Activated CD8-positive, alpha-beta memory T cell treated with anti-CD3 and anti-CD28 coated beads for 36 hours (primary cell): ENCODE measurements at regions not wholly inside any gene's neighbourhood (a gene's known extent, or its start where the extent isn't known, plus 50 kb on each side); places are given as distances from the start of the nearest gene placed in this dataset.
"Not testable (repeated sequence)": the region's sequence is repeated elsewhere in the genome, so short reads cannot be mapped to it uniquely, and the experiment has no call there.

ENCODE experiments used
- CTCF ChIA-PET: fragments of 350-600 bp; sonication (Branson Sonifier 250); formaldehyde crosslinking; loops from one replicate; lab custom pipeline; 2021; ENCODE audit warnings: antibody characterized with exemption; lab: Charles Lee
- POLR2A ChIA-PET: fragments of 350-600 bp; sonication (Branson Sonifier 250); formaldehyde crosslinking; loops from one replicate; lab custom pipeline; 2021; ENCODE audit warnings: antibody characterized with exemption; lab: Charles Lee

DNA sequence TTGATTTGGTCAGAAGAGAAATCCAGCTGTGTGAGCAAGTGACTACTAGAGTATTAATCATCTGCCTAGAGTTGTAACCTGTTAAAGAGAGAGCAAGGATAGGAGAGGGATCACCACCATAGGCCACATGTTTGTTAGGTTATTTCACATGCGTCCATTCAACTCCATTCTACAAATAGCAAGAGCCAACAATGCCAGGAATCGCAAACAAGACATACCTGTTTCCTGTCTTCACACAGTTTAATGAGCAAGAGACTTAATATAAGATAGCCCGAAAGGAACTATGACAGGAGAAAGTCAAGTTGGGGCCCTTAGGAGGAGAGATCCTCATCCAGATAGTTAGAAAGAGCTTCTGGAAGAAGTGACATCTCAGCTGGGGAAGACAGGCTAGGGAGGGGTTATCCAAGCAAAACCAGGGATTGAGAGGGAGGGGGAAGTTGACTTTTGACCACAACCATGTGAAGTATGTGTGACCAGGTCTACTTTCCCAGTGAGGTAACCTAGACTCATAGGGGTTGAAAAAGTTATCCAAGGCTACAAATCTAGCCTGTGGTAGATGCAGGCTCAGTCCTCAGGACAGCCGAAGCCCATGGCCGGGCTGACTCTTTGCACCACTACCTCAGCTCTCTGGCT lies 147.4 kb downstream of the ALDH8A1 start:
- ChIA-PET POLR2A (no interaction called here), CTCF (interaction anchor here (0.6 kb wide), 1 partner anchor 144 kb away, joined by 3 read pairs; no protein-coding TSS in a partner anchor)

- ChIA-PET POLR2A (no interaction called here), CTCF (no interaction called here)
Measured at GRCh38 chr6:134797400-134798113, 152.3 kb downstream of the ALDH8A1 start.

- ChIA-PET POLR2A (no interaction called here), CTCF (no interaction called here)
Measured at GRCh38 chr6:134795691-134796090, 154.2 kb downstream of the ALDH8A1 start.

DNA sequence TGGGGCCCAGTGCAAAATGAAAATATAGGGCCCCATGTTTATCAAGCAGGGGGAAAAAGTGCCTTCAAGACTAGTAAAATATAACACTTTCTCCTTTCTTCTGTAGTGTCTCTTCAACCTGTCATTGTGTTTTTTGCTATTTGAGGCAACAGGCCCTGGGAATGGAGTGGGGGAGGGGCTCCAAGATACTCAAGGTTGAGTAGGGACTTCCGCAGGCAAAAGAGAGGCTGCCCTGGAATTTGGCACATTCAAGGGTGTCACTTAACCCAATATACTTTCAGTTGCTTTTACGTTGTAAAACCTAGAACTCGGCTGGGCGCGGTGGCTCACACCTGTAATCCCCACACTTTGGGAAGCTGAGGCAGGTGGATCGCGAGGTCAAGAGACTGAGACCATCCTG lies 154.9 kb downstream of the ALDH8A1 start:
- CTCF ChIA-PET, result no interaction called here

GRCh38 chr6:134791243-134791843 lies 158.6 kb downstream of the ALDH8A1 start:
- POLR2A ChIA-PET, CTCF ChIA-PET: not testable (repeated sequence)

More for the DNA sequence above, 154.9 kb downstream of the ALDH8A1 start:
- POLR2A ChIA-PET, result no interaction called here

- POLR2A ChIA-PET, result interaction anchor here (0.6 kb wide), 1 partner anchor 173 kb away, joined by 3 read pairs; no protein-coding TSS in a partner anchor
Measured at GRCh38 chr6:134787261-134787877, 162.5 kb downstream of the ALDH8A1 start.

GRCh38 chr6:134784336-134784735 lies 165.6 kb downstream of the ALDH8A1 start:
- ChIA-PET POLR2A (no interaction called here), CTCF (no interaction called here)

More at GRCh38 chr6:134787261-134787877, 162.5 kb downstream of the ALDH8A1 start:
- CTCF ChIA-PET, result no interaction called here

GRCh38 chr6:134778431-134778830 lies 171.5 kb downstream of the ALDH8A1 start:
- POLR2A ChIA-PET, result no interaction called here
- CTCF ChIA-PET, result no interaction called here

DNA sequence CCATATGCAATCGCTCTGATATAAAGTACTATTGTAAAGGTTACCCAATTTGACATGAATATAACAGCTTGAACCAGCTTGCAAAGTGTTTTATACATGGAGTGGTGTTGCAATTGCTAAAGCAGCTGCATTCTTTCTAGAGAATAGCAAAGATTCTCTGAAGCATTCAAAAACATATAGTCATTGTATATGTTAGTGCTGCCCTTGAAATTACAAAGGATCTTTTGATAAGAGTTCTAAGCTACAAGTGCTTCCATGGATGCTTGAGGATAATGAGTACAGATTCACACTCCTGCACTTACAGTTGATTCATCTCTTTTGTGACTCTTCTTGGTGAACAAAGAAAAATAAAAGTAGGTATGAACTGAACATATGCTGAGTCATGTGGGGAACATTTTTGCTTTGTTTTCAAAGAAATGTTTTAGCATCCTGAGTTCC lies 175.7 kb downstream of the ALDH8A1 start:
- ChIA-PET POLR2A (no interaction called here), CTCF (no interaction called here)

DNA sequence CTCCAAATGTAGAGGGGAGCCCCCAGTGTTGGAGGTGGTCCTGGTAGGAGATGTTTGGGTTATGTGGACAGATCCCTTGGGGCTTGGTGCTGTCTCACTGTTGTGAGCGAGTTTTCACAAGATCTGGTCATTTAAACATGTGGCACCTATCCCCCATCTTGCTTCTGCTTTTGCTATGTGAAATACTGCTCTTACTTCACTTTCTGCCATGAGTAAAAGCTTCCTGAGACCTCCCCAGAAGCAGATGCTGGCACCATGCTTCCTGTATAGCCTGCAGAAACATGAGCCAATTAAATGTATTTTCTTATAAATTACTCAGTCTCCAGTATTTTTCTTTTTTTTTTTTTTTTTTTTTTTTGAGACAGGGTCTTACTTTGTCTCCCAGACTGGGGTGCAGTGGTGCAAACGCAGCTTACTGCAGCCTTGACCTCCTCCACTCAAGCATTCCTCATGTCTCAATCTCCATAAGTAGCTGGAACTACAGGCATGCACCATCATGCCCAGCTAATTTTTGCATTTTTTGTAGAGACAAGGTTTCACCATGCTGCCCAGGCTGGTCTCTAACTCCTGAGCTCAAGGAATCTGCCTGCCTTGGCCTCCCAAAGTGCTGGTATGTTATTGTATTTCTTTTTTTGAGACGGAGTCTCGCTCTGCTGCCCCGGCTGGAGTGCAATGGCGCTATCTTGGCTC lies 177.1 kb downstream of the ALDH8A1 start:
- ChIA-PET CTCF (interaction anchor here (0.7 kb wide), 1 partner anchor 148 kb away, joined by 3 read pairs; no protein-coding TSS in a partner anchor), POLR2A (interaction anchor here (0.7 kb wide), 1 partner anchor 105 kb away, joined by 6 read pairs; no protein-coding TSS in a partner anchor)

- CTCF ChIA-PET, result no interaction called here
Measured at GRCh38 chr6:134768931-134769330, 181.0 kb downstream of the ALDH8A1 start.

DNA sequence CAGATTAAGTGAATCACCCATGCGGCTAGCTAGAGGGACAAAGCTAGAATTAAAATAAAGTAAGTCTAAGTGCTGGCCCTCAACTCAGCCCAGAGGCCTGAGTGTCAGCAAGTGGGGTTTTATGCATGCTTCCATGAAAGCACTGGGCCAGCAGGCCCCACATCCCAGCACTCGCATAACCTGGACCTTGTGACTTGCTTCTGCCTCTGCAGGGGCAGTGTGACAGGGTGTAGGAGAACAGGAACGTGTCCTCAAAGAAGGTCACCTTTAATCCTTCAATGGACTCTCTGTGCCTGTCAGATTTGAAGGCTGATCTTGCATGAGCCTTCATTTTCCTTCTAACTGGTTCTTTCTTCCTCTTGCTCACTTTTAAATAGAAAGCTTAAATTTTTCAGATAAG lies 183.4 kb downstream of the ALDH8A1 start:
- POLR2A ChIA-PET, result no interaction called here
- CTCF ChIA-PET, result no interaction called here

More at GRCh38 chr6:134768931-134769330, 181.0 kb downstream of the ALDH8A1 start:
- POLR2A ChIA-PET, result no interaction called here

DNA sequence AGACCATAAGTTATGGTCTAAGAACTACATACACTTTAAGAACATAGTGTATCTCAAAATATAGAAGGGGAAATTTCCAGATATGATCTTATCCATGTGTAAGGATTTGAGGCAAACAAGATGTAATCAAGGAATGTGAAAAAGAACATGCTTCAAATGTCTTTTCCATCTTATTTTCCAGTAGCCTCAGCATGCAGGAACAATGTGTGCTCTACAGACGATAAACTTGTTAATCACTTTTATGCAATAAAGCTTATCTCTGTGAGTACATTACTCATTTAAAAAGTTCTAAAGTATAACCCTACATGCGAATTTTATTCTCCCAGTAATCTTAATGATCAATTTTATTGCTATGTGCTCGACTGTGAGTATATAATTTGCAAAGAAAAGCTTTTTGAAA lies 185.2 kb downstream of the ALDH8A1 start:
- CTCF ChIA-PET, result no interaction called here
- POLR2A ChIA-PET, result no interaction called here

DNA sequence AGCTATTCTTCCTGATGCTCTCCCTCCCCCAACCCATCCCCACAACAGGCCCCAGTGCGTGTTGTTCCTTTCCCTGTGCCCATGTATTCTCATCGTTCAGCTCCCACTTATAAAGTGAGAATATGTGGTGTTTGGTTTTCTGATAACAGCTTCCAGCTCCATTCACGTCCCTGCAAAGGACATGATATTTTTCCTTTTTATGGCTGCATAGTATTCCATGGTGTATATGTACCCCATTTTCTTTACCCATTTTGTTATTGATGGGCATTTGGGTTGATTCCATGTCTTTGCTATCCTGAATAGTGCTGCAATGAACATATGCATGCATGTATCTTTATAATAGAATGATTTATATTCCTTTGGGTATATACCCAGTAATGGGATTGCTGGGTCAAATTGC lies 186.3 kb downstream of the ALDH8A1 start:
- POLR2A ChIA-PET, CTCF ChIA-PET: not testable (repeated sequence)

- ChIA-PET CTCF (no interaction called here), POLR2A (no interaction called here)
Measured at GRCh38 chr6:134758621-134759020, 191.3 kb downstream of the ALDH8A1 start.

DNA sequence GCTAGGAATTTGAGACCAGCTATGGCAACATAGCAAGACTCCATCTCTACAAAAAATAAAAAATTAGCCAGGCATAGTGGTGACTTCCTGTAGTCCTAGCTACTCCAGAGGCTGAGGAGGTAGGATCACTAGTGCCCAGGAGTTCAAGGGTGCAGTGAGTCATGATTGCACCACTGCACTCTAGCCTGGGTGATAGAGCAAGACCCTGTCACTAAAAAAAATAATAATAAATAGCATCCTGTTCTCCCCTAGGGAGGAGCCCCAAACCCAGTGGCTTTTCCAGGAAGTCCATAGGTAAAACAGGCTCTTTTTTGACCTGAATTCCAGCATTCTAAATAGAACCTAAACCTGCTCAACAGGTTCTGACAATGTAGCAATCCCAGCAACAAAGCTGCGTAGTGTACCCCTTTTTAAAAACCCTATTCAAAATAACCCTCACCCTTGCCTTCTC lies 192.0 kb downstream of the ALDH8A1 start:
- ChIA-PET CTCF (no interaction called here), POLR2A (no interaction called here)

DNA sequence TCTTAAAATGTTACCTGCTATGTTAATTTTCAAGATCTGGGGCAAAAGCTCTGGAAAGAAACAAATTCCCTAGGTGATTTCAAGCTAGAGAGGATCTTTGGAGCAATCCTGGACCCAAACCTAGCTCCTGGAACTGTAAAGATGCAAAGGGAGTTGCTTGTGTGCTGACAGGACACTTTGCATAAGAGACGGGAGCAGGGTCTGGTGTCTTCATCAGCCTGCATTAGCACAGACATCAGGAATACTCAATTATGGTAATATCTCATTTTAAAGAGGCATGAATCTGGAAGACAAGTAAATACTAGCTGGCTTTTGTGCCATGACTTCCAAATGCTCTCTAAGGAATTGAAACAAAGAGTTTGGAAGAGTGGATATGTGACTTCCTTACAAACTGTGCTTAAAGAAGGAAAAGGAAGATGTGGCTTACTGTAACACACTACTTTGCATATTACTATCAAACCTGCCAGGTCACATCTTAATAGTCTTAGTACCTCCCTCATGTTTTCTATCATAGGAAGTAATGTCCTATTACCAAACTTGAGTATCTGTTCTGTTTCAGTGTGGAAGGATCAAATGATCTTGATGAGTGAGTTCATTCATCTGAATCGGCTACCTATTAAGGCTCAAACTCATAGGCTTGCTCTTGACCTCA lies 193.4 kb downstream of the ALDH8A1 start:
- CTCF ChIA-PET, result no interaction called here

GRCh38 chr6:134754013-134754690 lies 195.7 kb downstream of the ALDH8A1 start:
- POLR2A ChIA-PET, result no interaction called here
- CTCF ChIA-PET, result no interaction called here

More for the DNA sequence above, 193.4 kb downstream of the ALDH8A1 start:
- POLR2A ChIA-PET, result no interaction called here
